ENCODE measurements at regions not wholly inside any gene's neighbourhood (a gene's known extent, or its start where the extent isn't known, plus 50 kb on each side); places are given as distances from the start of the nearest gene placed in this dataset.

- Histone ChIP-seq H3K4me2 (replicated peaks; ENCODE audit: low read depth, low read length, poor library complexity, severe bottlenecking) (no peak overlapping the region), H3K36me3 (replicated peaks in 1 of 2; ENCODE audit: control extremely low read depth in 1 of 2, control insufficient read depth in 1 of 2, extremely low read depth in 1 of 2, insufficient read depth in 2 of 2, low read length in 1 of 2) (no peaks in the 10 kb centered on the region), H3K9ac (ENCODE audit: low read length) (no peak overlapping the region), H3K4me1 (ENCODE audit: control insufficient read depth in 2 of 2, insufficient read depth in 2 of 2, low read length in 2 of 2) (no peaks in the 10 kb centered on the region), H3K9me3 (ENCODE audit: control extremely low read depth in 1 of 3, control insufficient read depth in 2 of 3, insufficient read depth in 1 of 3, low read length in 2 of 3) (peaks cover 0 to 4% (median 0%) of the 10 kb centered on the region in 3 donors), H3K27me3 (replicated peaks in 1 of 4; ENCODE audit: control extremely low read depth in 1 of 4, control insufficient read depth in 3 of 4, insufficient read depth in 4 of 4, low read length in 3 of 4) (peaks cover 0 to 5% (median 0%) of the 10 kb centered on the region in 4 experiments), H2AFZ (ENCODE audit: insufficient read depth, low read depth, low read length, poor library complexity, severe bottlenecking) (no peak overlapping the region), H3K79me2 (ENCODE audit: control insufficient read depth, insufficient read depth, low read length) (no peaks in the 10 kb centered on the region), H3K27ac (ENCODE audit: low read length in 2 of 2) (no peak overlapping the region), H4K20me1 (ENCODE audit: control insufficient read depth, insufficient read depth, low read length, poor library complexity, severe bottlenecking) (no peaks in the 10 kb centered on the region), H3K4me3 (ENCODE audit: control extremely low read depth in 1 of 5, extremely low read depth in 1 of 5, insufficient read depth in 1 of 5, low read depth in 2 of 5, low read length in 4 of 5) (no peak overlapping the region)
- ATAC-seq (ENCODE audit: low read depth): no peak
- 100% methylated on average over 1 of the region's 1 CpG for WGBS (ENCODE audit: insufficient coverage)
- peaks cover 35% of the 10 kb centered on the region for H3K27me3 Mint-ChIP-seq
- ChIA-PET CTCF (no interaction called here), POLR2A (no interaction called here)
- TF ChIP-seq CTCF (IDR thresholded peaks at IDR 0.05) (no peak), EZH2 (IDR thresholded peaks at IDR 0.05; ENCODE audit: borderline replicate concordance, insufficient read depth, low read depth, low read length, poor library complexity, severe bottlenecking) (no peak)
- intact Hi-C loops (cut with micrococcal nuclease): no loop called here
- H3K27ac Mint-ChIP-seq: no peak overlapping the region
- H3K4me3 Mint-ChIP-seq: no peak overlapping the region
- no peaks in the 10 kb centered on the region for H3K9me3 Mint-ChIP-seq (ENCODE audit: insufficient read depth)
- no peaks in the 10 kb centered on the region for H3K4me1 Mint-ChIP-seq
- no peak for DNase-seq
Measured at GRCh38 chr3:43794776-43795175, 104.0 kb downstream of the ABHD5 start.

- no peak for TF ChIP-seq EZH2 (IDR thresholded peaks at IDR 0.05; ENCODE audit: borderline replicate concordance, insufficient read depth, low read depth, low read length, poor library complexity, severe bottlenecking)
- no peak for TF ChIP-seq CTCF (IDR thresholded peaks at IDR 0.05)
- CTCF ChIA-PET: no interaction called here
- Histone ChIP-seq H4K20me1 (ENCODE audit: control insufficient read depth, insufficient read depth, low read length, poor library complexity, severe bottlenecking) (no peaks in the 10 kb centered on the region), H3K79me2 (ENCODE audit: control insufficient read depth, insufficient read depth, low read length) (no peaks in the 10 kb centered on the region), H3K36me3 (replicated peaks in 1 of 2; ENCODE audit: control extremely low read depth in 1 of 2, control insufficient read depth in 1 of 2, extremely low read depth in 1 of 2, insufficient read depth in 2 of 2, low read length in 1 of 2) (no peaks in the 10 kb centered on the region), H2AFZ (ENCODE audit: insufficient read depth, low read depth, low read length, poor library complexity, severe bottlenecking) (no peak overlapping the region), H3K9ac (ENCODE audit: low read length) (no peak overlapping the region), H3K4me1 (ENCODE audit: control insufficient read depth in 2 of 2, insufficient read depth in 2 of 2, low read length in 2 of 2) (no peaks in the 10 kb centered on the region), H3K9me3 (ENCODE audit: control extremely low read depth in 1 of 3, control insufficient read depth in 2 of 3, insufficient read depth in 1 of 3, low read length in 2 of 3) (peaks cover 0 to 4% (median 0%) of the 10 kb centered on the region in 3 donors), H3K27me3 (replicated peaks in 1 of 4; ENCODE audit: control extremely low read depth in 1 of 4, control insufficient read depth in 3 of 4, insufficient read depth in 4 of 4, low read length in 3 of 4) (peaks cover 0 to 5% (median 0%) of the 10 kb centered on the region in 4 experiments), H3K4me2 (replicated peaks; ENCODE audit: low read depth, low read length, poor library complexity, severe bottlenecking) (no peak overlapping the region), H3K4me3 (ENCODE audit: control extremely low read depth in 1 of 5, extremely low read depth in 1 of 5, insufficient read depth in 1 of 5, low read depth in 2 of 5, low read length in 4 of 5) (no peak overlapping the region), H3K27ac (ENCODE audit: low read length in 2 of 2) (no peak overlapping the region)
- H3K4me3 Mint-ChIP-seq: no peak overlapping the region
- DNase-seq (no peak), ATAC-seq (ENCODE audit: low read depth) (no peak)
- POLR2A ChIA-PET: no interaction called here
- H3K4me1 Mint-ChIP-seq: no peaks in the 10 kb centered on the region
- no peaks in the 10 kb centered on the region for H3K9me3 Mint-ChIP-seq (ENCODE audit: insufficient read depth)
- intact Hi-C loops (cut with micrococcal nuclease): no loop called here
- no peak overlapping the region for H3K27ac Mint-ChIP-seq
- 67% methylated on average over 2 of the region's 3 CpGs for WGBS (ENCODE audit: insufficient coverage)
- peaks cover 32% of the 10 kb centered on the region for H3K27me3 Mint-ChIP-seq
Measured at GRCh38 chr3:43795491-43795890, 104.8 kb downstream of the ABHD5 start.
